Right lobe of liver (tissue), 4 donors: ENCODE measurements at regions not wholly inside any gene's neighbourhood (a gene's known extent, or its start where the extent isn't known, plus 50 kb on each side); places are given as distances from the start of the nearest gene placed in this dataset.

ENCODE experiments used
- POLR2A ChIP-seq: fragments of 450-650 bp; IDR thresholded peaks from one replicate; pipeline ENCODE4 v1.6.1; 2017; ENCODE audit warnings: antibody characterized with exemption, mild to moderate bottlenecking
- TF ChIP-seq, protein P1 (sequence below), 4 donors: fragments of 200-600 bp in 3 of 4; fragments of 450-650 bp in 1 of 4; IDR thresholded peaks; one replicate each; pipeline versions ENCODE4 v1.5.1 to v1.8.0; 2016 to 2022; ENCODE audit warnings: antibody characterized with exemption in 4 of 4, mild to moderate bottlenecking in 2 of 4
- donor health status: DM: no; HTN: no; CAD: no.
- donor health status: DM: no; HTN: no; CAD: no.
- donor health status: DM: no; HTN: yes; CAD: no.

DNA sequence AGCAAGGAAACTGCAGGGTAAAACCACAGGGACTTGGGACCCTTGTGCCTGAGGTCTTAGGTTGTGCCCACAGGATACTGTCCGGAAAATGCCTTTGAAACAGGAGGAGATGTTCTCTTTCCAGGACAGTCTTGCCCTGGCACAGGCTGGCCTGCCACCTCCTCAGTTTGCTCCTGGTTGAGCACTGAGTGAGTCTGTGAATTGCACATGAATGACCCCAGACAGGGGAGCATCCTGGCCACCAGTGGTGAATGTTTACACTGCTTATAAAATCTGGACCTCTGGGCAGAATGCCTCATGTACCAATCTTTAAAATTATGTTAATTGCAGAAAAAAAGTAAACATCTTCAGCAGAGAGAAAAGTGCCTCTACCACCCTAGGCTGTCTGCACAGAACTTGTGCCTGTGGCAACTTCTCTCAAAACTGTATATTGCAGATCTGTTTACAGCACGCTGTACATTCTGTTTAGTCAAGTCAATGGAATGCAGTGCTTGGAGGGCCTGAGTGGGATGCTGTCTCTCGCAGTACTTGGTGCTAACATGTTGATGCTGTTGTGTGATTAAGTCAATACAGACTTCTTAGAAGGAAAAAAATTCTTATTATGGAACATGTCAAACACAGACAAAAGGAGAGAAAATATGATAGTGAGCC is 242.1 kb downstream of the SOD2 start:
- TF ChIP-seq, protein P1, sequence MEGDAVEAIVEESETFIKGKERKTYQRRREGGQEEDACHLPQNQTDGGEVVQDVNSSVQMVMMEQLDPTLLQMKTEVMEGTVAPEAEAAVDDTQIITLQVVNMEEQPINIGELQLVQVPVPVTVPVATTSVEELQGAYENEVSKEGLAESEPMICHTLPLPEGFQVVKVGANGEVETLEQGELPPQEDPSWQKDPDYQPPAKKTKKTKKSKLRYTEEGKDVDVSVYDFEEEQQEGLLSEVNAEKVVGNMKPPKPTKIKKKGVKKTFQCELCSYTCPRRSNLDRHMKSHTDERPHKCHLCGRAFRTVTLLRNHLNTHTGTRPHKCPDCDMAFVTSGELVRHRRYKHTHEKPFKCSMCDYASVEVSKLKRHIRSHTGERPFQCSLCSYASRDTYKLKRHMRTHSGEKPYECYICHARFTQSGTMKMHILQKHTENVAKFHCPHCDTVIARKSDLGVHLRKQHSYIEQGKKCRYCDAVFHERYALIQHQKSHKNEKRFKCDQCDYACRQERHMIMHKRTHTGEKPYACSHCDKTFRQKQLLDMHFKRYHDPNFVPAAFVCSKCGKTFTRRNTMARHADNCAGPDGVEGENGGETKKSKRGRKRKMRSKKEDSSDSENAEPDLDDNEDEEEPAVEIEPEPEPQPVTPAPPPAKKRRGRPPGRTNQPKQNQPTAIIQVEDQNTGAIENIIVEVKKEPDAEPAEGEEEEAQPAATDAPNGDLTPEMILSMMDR (IDR thresholded peaks at IDR 0.05): no peak
- TF ChIP-seq POLR2A: no peak
